ENCODE measurements at regions not wholly inside any gene's neighbourhood (a gene's known extent, or its start where the extent isn't known, plus 50 kb on each side); places are given as distances from the start of the nearest gene placed in this dataset.

GRCh38 chr4:144799486-144799885 lies 153.5 kb downstream of the HHIP start:
- no peak overlapping the region for H3K4me3 Mint-ChIP-seq
- H3K9me3 Mint-ChIP-seq, result peaks cover 32% of the 10 kb centered on the region
- no peak for TF ChIP-seq CTCF (IDR thresholded peaks at IDR 0.05; ENCODE audit: unreplicated experiment in 3 of 3)
- no peak overlapping the region for H3K27ac Mint-ChIP-seq
- no peaks in the 10 kb centered on the region for H3K4me1 Mint-ChIP-seq
- H3K36me3 Mint-ChIP-seq (ENCODE audit: low read depth), result no peaks in the 10 kb centered on the region
- no peaks in the 10 kb centered on the region for H3K27me3 Mint-ChIP-seq (ENCODE audit: low read depth)

- no peak overlapping the region for H3K27ac Mint-ChIP-seq
- no peaks in the 10 kb centered on the region for H3K4me1 Mint-ChIP-seq
- no peak overlapping the region for H3K4me3 Mint-ChIP-seq
- peaks cover 38% of the 10 kb centered on the region for H3K9me3 Mint-ChIP-seq
- no peaks in the 10 kb centered on the region for H3K36me3 Mint-ChIP-seq (ENCODE audit: low read depth)
- no peak for TF ChIP-seq CTCF (IDR thresholded peaks at IDR 0.05; ENCODE audit: unreplicated experiment in 3 of 3)
- no peaks in the 10 kb centered on the region for H3K27me3 Mint-ChIP-seq (ENCODE audit: low read depth)
Observed at GRCh38 chr4:144801731-144802130, 155.8 kb downstream of the HHIP start.

GRCh38 chr4:144808034-144808433 lies 162.1 kb downstream of the HHIP start:
- H3K27me3 Mint-ChIP-seq (ENCODE audit: low read depth), result no peaks in the 10 kb centered on the region
- peaks cover 15% of the 10 kb centered on the region for H3K36me3 Mint-ChIP-seq (ENCODE audit: low read depth)
- TF ChIP-seq CTCF (IDR thresholded peaks at IDR 0.05; ENCODE audit: unreplicated experiment in 3 of 3), result no peak
- H3K4me3 Mint-ChIP-seq, result peak overlapping the region in 2 of 3 experiments; percentile 62 to 65
- H3K27ac Mint-ChIP-seq, result no peak overlapping the region
- peaks cover 49% of the 10 kb centered on the region for H3K9me3 Mint-ChIP-seq
- no peaks in the 10 kb centered on the region for H3K4me1 Mint-ChIP-seq

- H3K36me3 Mint-ChIP-seq (ENCODE audit: low read depth), result peaks cover 15% of the 10 kb centered on the region
- no peaks in the 10 kb centered on the region for H3K4me1 Mint-ChIP-seq
Observed at GRCh38 chr4:144809056-144809640, 163.2 kb downstream of the HHIP start.

GRCh38 chr4:144816668-144817067 lies 170.7 kb downstream of the HHIP start:
- no peaks in the 10 kb centered on the region for H3K4me1 Mint-ChIP-seq
- peaks cover 27% of the 10 kb centered on the region for H3K9me3 Mint-ChIP-seq
- H3K27ac Mint-ChIP-seq, result no peak overlapping the region
- no peak overlapping the region for H3K4me3 Mint-ChIP-seq
- peaks cover 5% of the 10 kb centered on the region for H3K36me3 Mint-ChIP-seq (ENCODE audit: low read depth)
- no peak for TF ChIP-seq CTCF (IDR thresholded peaks at IDR 0.05; ENCODE audit: unreplicated experiment in 3 of 3)
- H3K27me3 Mint-ChIP-seq (ENCODE audit: low read depth), result no peaks in the 10 kb centered on the region

More at GRCh38 chr4:144809056-144809640, 163.2 kb downstream of the HHIP start:
- no peaks in the 10 kb centered on the region for H3K27me3 Mint-ChIP-seq (ENCODE audit: low read depth)
- TF ChIP-seq CTCF (IDR thresholded peaks at IDR 0.05; ENCODE audit: unreplicated experiment in 3 of 3), result no peak
- peaks cover 50% of the 10 kb centered on the region for H3K9me3 Mint-ChIP-seq
- peak overlapping the region in 2 of 3 experiments; percentile 41 to 78 for H3K27ac Mint-ChIP-seq
- H3K4me3 Mint-ChIP-seq, result peak overlapping the region; percentile 80 to 83 (median 80)

- no peak for TF ChIP-seq CTCF (IDR thresholded peaks at IDR 0.05; ENCODE audit: unreplicated experiment in 3 of 3)
- H3K9me3 Mint-ChIP-seq, result peaks cover 24% of the 10 kb centered on the region
- H3K27me3 Mint-ChIP-seq (ENCODE audit: low read depth), result no peaks in the 10 kb centered on the region
- no peak overlapping the region for H3K4me3 Mint-ChIP-seq
- H3K4me1 Mint-ChIP-seq, result no peaks in the 10 kb centered on the region
- H3K27ac Mint-ChIP-seq, result no peak overlapping the region
- peaks cover 2% of the 10 kb centered on the region for H3K36me3 Mint-ChIP-seq (ENCODE audit: low read depth)
Observed at GRCh38 chr4:144817081-144817480, 171.1 kb downstream of the HHIP start.
